Hypothalamus (tissue), 51 donors: ENCODE measurements at regions not wholly inside any gene's neighbourhood (a gene's known extent, or its start where the extent isn't known, plus 50 kb on each side); places are given as distances from the start of the nearest gene placed in this dataset.

Experiments
- DNase-seq, 51 donors: peaks; one replicate each; lab custom pipeline; 2025; lab: John Stamatoyannopoulos, UW

GRCh38 chr4:58935332-58935731 lies 1825.1 kb upstream of the IGFBP7 start:
- no peak for DNase-seq

- DNase-seq = no peak
These were observed 1826.3 kb upstream of the IGFBP7 start for GRCh38 chr4:58936436-58936835.

- no peak for DNase-seq
These were observed 1830.0 kb upstream of the IGFBP7 start for GRCh38 chr4:58940167-58940566.

DNA sequence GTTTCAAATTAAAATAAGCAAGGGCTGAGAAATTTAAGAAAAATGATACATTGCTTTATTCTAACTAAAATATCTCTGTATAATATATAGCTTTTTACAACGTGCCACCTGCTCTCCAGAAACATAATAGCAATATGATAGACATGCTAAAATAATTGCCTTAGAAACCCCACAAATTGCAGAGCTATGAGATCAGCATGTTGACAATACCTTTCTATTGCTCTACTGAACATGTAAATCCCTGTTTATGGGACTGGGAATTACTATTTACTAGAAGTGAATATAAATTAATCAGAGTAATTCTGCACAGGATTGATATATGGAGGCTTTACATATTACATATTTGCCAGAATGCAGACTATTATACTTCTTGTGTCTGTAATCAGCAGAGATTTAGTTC lies 1831.1 kb upstream of the IGFBP7 start:
- DNase-seq = no peak

GRCh38 chr4:58953575-58953974 lies 1843.4 kb upstream of the IGFBP7 start:
- DNase-seq = no peak

GRCh38 chr4:58957711-58958110 lies 1847.5 kb upstream of the IGFBP7 start:
- no peak for DNase-seq

- no peak for DNase-seq
These were observed 1851.1 kb upstream of the IGFBP7 start for GRCh38 chr4:58961283-58961682.

DNA sequence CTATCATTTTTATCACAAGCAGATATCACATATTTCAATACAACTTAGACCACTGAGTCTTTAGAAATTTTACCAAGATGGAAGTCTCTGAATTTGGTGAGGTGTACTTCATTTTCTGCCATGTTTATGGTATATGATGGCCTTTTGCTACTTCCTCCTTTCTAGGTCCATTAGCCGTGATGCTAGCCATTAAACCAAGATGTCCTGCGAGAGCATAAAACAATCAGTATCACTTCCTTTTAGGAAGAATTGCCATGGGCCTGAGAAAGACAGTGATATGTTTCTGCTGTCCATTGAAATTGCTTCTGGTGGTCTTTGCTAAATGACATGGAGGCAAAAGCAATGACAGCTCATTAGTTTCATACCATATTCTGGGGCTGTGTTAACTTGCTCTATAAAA lies 1851.7 kb upstream of the IGFBP7 start:
- DNase-seq = no peak

- DNase-seq = no peak
These were observed 1852.2 kb upstream of the IGFBP7 start for GRCh38 chr4:58962424-58962823.

GRCh38 chr4:58981828-58982227 lies 1871.6 kb upstream of the IGFBP7 start:
- DNase-seq = no peak

- DNase-seq = no peak
These were observed 1873.7 kb upstream of the IGFBP7 start for GRCh38 chr4:58983887-58984286.

- DNase-seq = no peak
These were observed 1892.0 kb upstream of the IGFBP7 start for GRCh38 chr4:59002148-59002547.

DNA sequence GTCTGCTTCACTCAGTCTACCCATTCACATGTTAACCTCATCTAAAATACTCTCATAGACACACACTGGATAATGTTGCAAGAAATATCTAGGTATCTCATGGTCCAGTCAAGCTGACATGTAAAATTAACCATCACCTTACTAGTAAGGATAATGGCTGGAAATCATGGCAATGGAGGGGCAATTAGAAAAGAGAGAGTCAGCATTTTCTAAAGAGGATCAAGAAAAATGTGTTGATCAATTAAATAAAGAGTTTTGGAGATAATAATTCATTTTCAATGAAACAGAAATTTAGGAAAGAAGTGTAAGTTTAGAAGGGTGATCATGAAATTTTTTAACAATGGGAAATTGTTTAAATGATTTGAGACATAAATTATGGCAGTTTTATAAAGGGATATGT lies 1914.1 kb upstream of the IGFBP7 start:
- DNase-seq = no peak

DNA sequence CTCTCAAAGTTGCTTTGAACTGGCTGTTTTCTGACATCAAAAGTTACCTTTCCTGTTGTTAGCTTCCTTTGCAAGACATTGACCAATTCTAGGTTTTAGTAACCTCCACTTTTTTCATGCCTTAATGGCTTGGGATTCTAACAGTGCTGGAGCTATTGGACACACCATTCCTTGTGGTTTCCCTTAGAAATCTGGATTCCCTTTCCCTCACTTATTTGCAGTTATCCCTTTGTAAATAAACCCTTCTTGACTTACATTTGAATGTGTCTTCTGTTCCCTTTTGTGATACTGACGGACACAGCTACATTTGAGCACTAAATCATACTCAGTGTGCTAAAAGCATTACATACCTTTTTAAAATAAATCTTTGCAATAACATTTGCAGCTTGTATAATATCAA lies 1927.6 kb upstream of the IGFBP7 start:
- DNase-seq = no peak

DNA sequence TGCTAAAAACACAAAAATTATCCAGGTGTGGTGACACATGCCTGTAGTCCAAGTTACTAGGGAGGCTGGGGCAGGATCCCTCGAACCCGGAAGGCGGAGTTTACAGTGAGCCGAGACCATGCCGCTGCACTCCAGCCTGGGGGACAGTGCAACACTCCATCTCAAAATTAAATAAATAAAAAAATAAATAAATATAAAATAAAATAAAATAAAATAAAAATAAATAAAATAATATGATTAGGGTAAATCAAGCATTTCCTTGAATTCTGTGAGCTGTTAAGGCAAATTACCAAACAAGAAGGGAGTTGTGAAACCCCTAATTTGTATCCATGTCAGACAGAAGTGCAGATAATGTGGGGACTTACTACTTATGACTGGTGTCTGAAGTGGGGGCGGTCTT lies 1928.9 kb upstream of the IGFBP7 start:
- DNase-seq = no peak

DNA sequence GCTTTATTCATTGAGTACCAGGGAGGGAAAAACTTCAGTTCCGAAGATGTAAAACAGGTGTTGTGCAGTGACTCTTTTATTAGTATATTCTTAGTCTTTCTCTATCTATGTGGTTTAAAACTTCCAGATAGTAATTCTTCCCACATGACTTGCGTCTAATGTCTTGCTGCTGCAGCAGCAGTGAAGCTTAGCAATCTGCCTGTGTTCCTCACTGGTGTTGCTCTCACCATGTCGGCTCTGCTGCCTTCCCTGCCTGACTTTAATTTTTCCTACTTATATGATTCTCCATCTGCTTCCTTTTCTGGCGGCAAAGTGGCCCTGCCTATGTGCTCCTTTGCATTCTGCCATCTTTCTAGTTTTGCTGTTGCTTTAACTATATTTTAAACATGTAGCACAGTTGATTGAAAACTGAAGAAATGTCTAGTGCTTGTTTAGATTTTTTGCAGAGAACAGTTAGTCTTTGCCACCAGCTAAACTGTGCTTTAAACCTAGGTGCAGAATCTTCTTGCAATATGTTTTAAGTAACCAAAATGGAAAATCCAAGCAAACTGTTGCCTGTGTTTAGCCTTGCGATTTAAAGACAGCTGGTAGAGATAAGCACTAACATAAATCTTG lies 1934.2 kb upstream of the IGFBP7 start:
- DNase-seq = no peak

GRCh38 chr4:59054086-59054485 lies 1943.9 kb upstream of the IGFBP7 start:
- no peak for DNase-seq

DNA sequence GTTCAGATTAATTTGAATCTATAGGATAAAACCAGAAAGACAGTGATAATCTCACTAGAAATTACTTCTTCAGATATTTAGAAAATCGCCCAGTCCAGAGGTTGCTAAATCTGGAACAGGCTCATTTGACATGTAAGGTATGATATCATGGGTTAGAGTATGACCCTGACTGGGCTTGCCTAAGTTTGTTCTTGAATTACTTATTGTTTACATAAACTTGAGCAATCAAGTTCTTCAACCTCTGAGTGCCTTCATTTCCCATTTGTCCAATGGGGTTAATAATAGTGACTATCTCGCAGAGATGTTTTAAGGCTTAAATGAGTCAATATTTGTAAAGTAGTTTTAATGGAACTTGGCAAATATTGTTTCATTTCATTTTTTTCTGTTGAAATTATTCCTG lies 1947.6 kb upstream of the IGFBP7 start:
- no peak for DNase-seq

- no peak for DNase-seq
These were observed 1948.4 kb upstream of the IGFBP7 start for GRCh38 chr4:59058543-59058942.

DNA sequence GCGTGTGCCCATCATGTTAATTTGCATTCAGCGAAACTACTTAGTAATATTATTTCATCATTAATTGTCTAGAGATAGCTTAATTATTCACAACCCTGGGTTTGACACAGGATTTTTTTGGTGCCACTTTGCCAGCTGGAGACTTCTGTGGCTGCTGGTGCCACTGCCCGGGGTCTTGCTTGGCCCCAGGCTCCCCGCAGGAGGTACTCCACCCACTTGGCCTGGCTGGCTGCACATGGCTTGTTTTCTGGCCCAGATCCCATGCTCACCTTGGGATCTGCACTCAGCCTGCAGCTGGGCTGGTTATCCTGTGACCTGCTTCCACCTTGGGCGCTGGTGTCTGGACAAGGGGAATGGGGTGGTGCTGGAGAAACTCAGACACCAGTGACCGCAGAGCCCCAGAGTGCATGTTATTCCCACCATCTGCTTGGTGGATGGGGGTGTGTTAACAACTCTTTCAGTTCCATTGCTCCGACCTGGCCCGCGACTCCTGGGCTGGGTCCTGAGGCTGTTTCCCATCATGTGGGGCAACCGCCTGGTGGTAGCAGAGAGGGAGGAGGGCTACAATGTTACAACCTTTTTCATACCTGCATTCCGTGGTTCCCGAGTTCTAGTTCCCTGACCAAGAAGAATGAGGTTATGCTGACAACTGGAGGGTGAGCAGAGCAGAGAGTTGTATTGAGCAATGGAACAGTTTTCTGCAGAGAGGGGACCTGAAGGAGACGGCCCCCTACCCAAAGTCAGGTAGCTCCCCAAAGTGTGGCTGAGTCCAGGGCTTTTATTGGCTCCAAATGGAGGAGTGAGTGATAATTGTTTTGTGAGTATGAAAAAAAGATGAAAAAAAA lies 1950.0 kb upstream of the IGFBP7 start:
- no peak for DNase-seq

- no peak for DNase-seq
These were observed 1950.7 kb upstream of the IGFBP7 start for GRCh38 chr4:59060895-59061294.

GRCh38 chr4:59063015-59063720 lies 1953.0 kb upstream of the IGFBP7 start:
- no peak for DNase-seq
